CD4-positive, alpha-beta memory T cell (primary cell): ENCODE measurements at regions not wholly inside any gene's neighbourhood (a gene's known extent, or its start where the extent isn't known, plus 50 kb on each side); places are given as distances from the start of the nearest gene placed in this dataset.

Experiments used
- CTCF ChIA-PET: fragments of 350-600 bp; sonication (Branson Sonifier 250); formaldehyde crosslinking; loops from one replicate; lab custom pipeline; 2021; ENCODE audit warnings: inconsistent platforms; ENCODE audit not compliant: partially characterized antibody; lab: Charles Lee
- POLR2A ChIA-PET: fragments of 350-600 bp; sonication (Branson Sonifier 250); formaldehyde crosslinking; loops from one replicate; lab custom pipeline; 2021; ENCODE audit not compliant: partially characterized antibody; lab: Charles Lee
- DNase-seq, 5 donors: peaks; one replicate each; pipeline versions ENCODE4 v3.0.0 to v3.0.0-alpha.2; 2020 to 2022; ENCODE audit warnings: mixed read lengths in 1 of 5
- H3K27ac ChIP-seq: one replicate; pipeline ENCODE4 v1.7.0; 2013; ENCODE audit warnings: low read depth, low read length
- H3K27me3 ChIP-seq: 2 replicates; pipeline ENCODE4 v1.7.0; 2013; ENCODE audit warnings: mild to moderate bottlenecking, low read length, moderate library complexity; ENCODE audit not compliant: insufficient read depth
- H3K36me3 ChIP-seq: 2 replicates; pipeline ENCODE4 v1.7.0; 2013; ENCODE audit warnings: mild to moderate bottlenecking, low read length, moderate library complexity; ENCODE audit not compliant: insufficient read depth
- H3K4me1 ChIP-seq: 2 replicates; pipeline ENCODE4 v1.7.0; 2013; ENCODE audit warnings: mild to moderate bottlenecking, low read length, moderate library complexity; ENCODE audit not compliant: insufficient read depth
- H3K4me3 ChIP-seq, 2 donors: one replicate each; pipeline ENCODE4 v1.7.0; 2013; ENCODE audit warnings: low read length in 2 of 2, mild to moderate bottlenecking in 1 of 2
- H3K9me3 ChIP-seq, 2 donors: one replicate each; pipeline ENCODE4 v1.7.0; 2013; ENCODE audit warnings: low read length in 2 of 2, control low read depth in 1 of 2; ENCODE audit not compliant: control insufficient read depth in 1 of 2
- H3K27ac Mint-ChIP-seq, 7 donors: one replicate each; pipeline ENCODE4 v1.8.0; 2020 to 2021; ENCODE audit warnings: mixed read lengths in 7 of 7, mild to moderate bottlenecking in 6 of 7, inconsistent platforms in 3 of 7, moderate library complexity in 3 of 7
- H3K27me3 Mint-ChIP-seq, 2 donors: one replicate each; pipeline ENCODE4 v1.8.0; 2020 to 2021; ENCODE audit warnings: mixed read lengths in 2 of 2
- H3K36me3 Mint-ChIP-seq, 2 donors: one replicate each; pipeline ENCODE4 v1.8.0; 2020 to 2021; ENCODE audit warnings: mixed read lengths in 2 of 2, inconsistent platforms in 1 of 2, mild to moderate bottlenecking in 1 of 2
- H3K4me1 Mint-ChIP-seq, 4 donors: one replicate each; pipeline ENCODE4 v1.8.0; 2020 to 2021; ENCODE audit warnings: mixed read lengths in 4 of 4, mild to moderate bottlenecking in 1 of 4
- H3K4me3 Mint-ChIP-seq, 8 donors: one replicate each; pipeline ENCODE4 v1.8.0; 2020 to 2021; ENCODE audit warnings: mixed read lengths in 8 of 8, mild to moderate bottlenecking in 7 of 8, moderate library complexity in 6 of 8, inconsistent platforms in 3 of 8
- H3K9me3 Mint-ChIP-seq, 8 donors: one replicate each; pipeline ENCODE4 v1.8.0; 2020 to 2021; ENCODE audit warnings: mixed read lengths in 8 of 8, mild to moderate bottlenecking in 5 of 8, inconsistent platforms in 3 of 8, moderate library complexity in 1 of 8
- intact Hi-C: fragments of 100-400 bp; cut with micrococcal nuclease; formaldehyde crosslinking; loops from one replicate; pipeline ENCODE4 v1.15.1; 2023

- POLR2A ChIA-PET: no interaction called here
- CTCF ChIA-PET: no interaction called here
Measured at GRCh38 chr4:137069473-137069872, 462.8 kb downstream of the PCDH18 start.

GRCh38 chr4:137067735-137068134 lies 464.6 kb downstream of the PCDH18 start:
- no peak overlapping the region for H3K4me3 ChIP-seq
- Mint-ChIP-seq H3K27ac (no peak overlapping the region), H3K27me3 (no peaks in the 10 kb centered on the region), H3K4me1 (no peaks in the 10 kb centered on the region), H3K36me3 (no peaks in the 10 kb centered on the region), H3K9me3 (peaks cover 3 to 26% (median 11%) of the 10 kb centered on the region in 8 donors), H3K4me3 (no peak overlapping the region)
- no peaks in the 10 kb centered on the region for H3K4me1 ChIP-seq
- no peaks in the 10 kb centered on the region for H3K27me3 ChIP-seq
- H3K27ac ChIP-seq: no peak overlapping the region
- ChIA-PET CTCF (no interaction called here), POLR2A (no interaction called here)
- H3K36me3 ChIP-seq: no peaks in the 10 kb centered on the region
- intact Hi-C loops: no loop called here
- no peaks in the 10 kb centered on the region for H3K9me3 ChIP-seq
- no peak for DNase-seq

More at GRCh38 chr4:137069473-137069872, 462.8 kb downstream of the PCDH18 start:
- H3K27ac ChIP-seq: no peak overlapping the region
- no peak for DNase-seq
- Mint-ChIP-seq H3K36me3 (no peaks in the 10 kb centered on the region), H3K4me1 (no peaks in the 10 kb centered on the region), H3K4me3 (no peak overlapping the region), H3K27ac (no peak overlapping the region), H3K9me3 (peaks cover 7 to 23% (median 12%) of the 10 kb centered on the region in 8 donors), H3K27me3 (no peaks in the 10 kb centered on the region)
- H3K27me3 ChIP-seq: no peaks in the 10 kb centered on the region
- H3K36me3 ChIP-seq: no peaks in the 10 kb centered on the region
- no peak overlapping the region for H3K4me3 ChIP-seq
- H3K4me1 ChIP-seq: no peaks in the 10 kb centered on the region
- H3K9me3 ChIP-seq: no peaks in the 10 kb centered on the region
- intact Hi-C loops: no loop called here

- ChIA-PET CTCF (no interaction called here), POLR2A (no interaction called here)
- Histone ChIP-seq H3K4me3 (no peak overlapping the region), H3K9me3 (no peaks in the 10 kb centered on the region), H3K27ac (no peak overlapping the region), H3K36me3 (no peaks in the 10 kb centered on the region), H3K4me1 (no peaks in the 10 kb centered on the region), H3K27me3 (no peaks in the 10 kb centered on the region)
- intact Hi-C loops: loop anchor here (2.0 kb wide), 1 partner anchor 69 kb away; no protein-coding TSS in a partner anchor
- Mint-ChIP-seq H3K27me3 (no peaks in the 10 kb centered on the region), H3K27ac (no peak overlapping the region), H3K9me3 (peaks cover 3 to 17% (median 8%) of the 10 kb centered on the region in 8 donors), H3K4me1 (no peaks in the 10 kb centered on the region), H3K4me3 (no peak overlapping the region), H3K36me3 (no peaks in the 10 kb centered on the region)
- no peak for DNase-seq
Measured at GRCh38 chr4:137065311-137065710, 467.0 kb downstream of the PCDH18 start.

- no peak overlapping the region for H3K4me3 ChIP-seq
- H3K4me1 ChIP-seq: no peaks in the 10 kb centered on the region
- peaks cover 0 to 17% (median 7%) of the 10 kb centered on the region in 8 donors for H3K9me3 Mint-ChIP-seq
- H3K27me3 ChIP-seq: no peaks in the 10 kb centered on the region
- H3K36me3 ChIP-seq: no peaks in the 10 kb centered on the region
- CTCF ChIA-PET: no interaction called here
- no peak overlapping the region for H3K4me3 Mint-ChIP-seq
- no peak for DNase-seq
- no peak overlapping the region for H3K27ac Mint-ChIP-seq
- no peaks in the 10 kb centered on the region for H3K27me3 Mint-ChIP-seq
- intact Hi-C loops: loop anchor here (2.0 kb wide), 1 partner anchor 71 kb away; no protein-coding TSS in a partner anchor
- H3K27ac ChIP-seq: no peak overlapping the region
- no peaks in the 10 kb centered on the region for H3K4me1 Mint-ChIP-seq
- H3K36me3 Mint-ChIP-seq: no peaks in the 10 kb centered on the region
- H3K9me3 ChIP-seq: no peaks in the 10 kb centered on the region
- POLR2A ChIA-PET: no interaction called here
Measured at GRCh38 chr4:137063961-137064360, 468.3 kb downstream of the PCDH18 start.

GRCh38 chr4:137043184-137043583 lies 489.1 kb downstream of the PCDH18 start:
- no peak overlapping the region for H3K27ac Mint-ChIP-seq
- intact Hi-C loops: no loop called here
- Histone ChIP-seq H3K4me3 (no peak overlapping the region), H3K36me3 (no peaks in the 10 kb centered on the region), H3K27me3 (no peaks in the 10 kb centered on the region), H3K9me3 (peaks cover 0 to 4% of the 10 kb centered on the region in 2 donors), H3K27ac (no peak overlapping the region), H3K4me1 (no peaks in the 10 kb centered on the region)
- no peaks in the 10 kb centered on the region for H3K36me3 Mint-ChIP-seq
- POLR2A ChIA-PET: no interaction called here
- H3K4me3 Mint-ChIP-seq: no peak overlapping the region
- CTCF ChIA-PET: no interaction called here
- H3K27me3 Mint-ChIP-seq: no peaks in the 10 kb centered on the region
- no peaks in the 10 kb centered on the region for H3K4me1 Mint-ChIP-seq
- DNase-seq: no peak
- H3K9me3 Mint-ChIP-seq: peaks cover 0 to 21% (median 6%) of the 10 kb centered on the region in 8 donors

- Mint-ChIP-seq H3K4me3 (no peak overlapping the region), H3K4me1 (no peaks in the 10 kb centered on the region), H3K27ac (no peak overlapping the region), H3K36me3 (no peaks in the 10 kb centered on the region), H3K9me3 (peaks cover 0 to 13% (median 8%) of the 10 kb centered on the region in 8 donors), H3K27me3 (no peaks in the 10 kb centered on the region)
- ChIA-PET POLR2A (no interaction called here), CTCF (no interaction called here)
- Histone ChIP-seq H3K27me3 (no peaks in the 10 kb centered on the region), H3K4me1 (no peaks in the 10 kb centered on the region), H3K4me3 (no peak overlapping the region), H3K27ac (no peak overlapping the region), H3K9me3 (peaks cover 0 to 4% of the 10 kb centered on the region in 2 donors), H3K36me3 (no peaks in the 10 kb centered on the region)
- DNase-seq: no peak
- intact Hi-C loops: no loop called here
Measured at GRCh38 chr4:137039370-137039769, 492.9 kb downstream of the PCDH18 start.

- H3K4me1 Mint-ChIP-seq: no peaks in the 10 kb centered on the region
- no peaks in the 10 kb centered on the region for H3K4me1 ChIP-seq
- H3K4me3 ChIP-seq: no peak overlapping the region
- H3K4me3 Mint-ChIP-seq: no peak overlapping the region
- no peak overlapping the region for H3K27ac ChIP-seq
- DNase-seq: no peak
- no peaks in the 10 kb centered on the region for H3K9me3 ChIP-seq
- peaks cover 0 to 18% (median 6%) of the 10 kb centered on the region in 8 donors for H3K9me3 Mint-ChIP-seq
- no peaks in the 10 kb centered on the region for H3K27me3 Mint-ChIP-seq
- POLR2A ChIA-PET: no interaction called here
- H3K27ac Mint-ChIP-seq: no peak overlapping the region
- no peaks in the 10 kb centered on the region for H3K36me3 ChIP-seq
- no peaks in the 10 kb centered on the region for H3K36me3 Mint-ChIP-seq
- CTCF ChIA-PET: no interaction called here
- intact Hi-C loops: no loop called here
- no peaks in the 10 kb centered on the region for H3K27me3 ChIP-seq
Measured at GRCh38 chr4:137032222-137032621, 500.1 kb downstream of the PCDH18 start.

GRCh38 chr4:137029026-137029425 lies 503.3 kb downstream of the PCDH18 start:
- ChIA-PET POLR2A (no interaction called here), CTCF (no interaction called here)
- Mint-ChIP-seq H3K27ac (no peak overlapping the region), H3K4me1 (no peaks in the 10 kb centered on the region), H3K27me3 (no peaks in the 10 kb centered on the region), H3K36me3 (no peaks in the 10 kb centered on the region), H3K4me3 (no peak overlapping the region), H3K9me3 (peaks cover 0 to 18% (median 9%) of the 10 kb centered on the region in 8 donors)
- no peak overlapping the region for H3K4me3 ChIP-seq
- no peak overlapping the region for H3K27ac ChIP-seq
- no peak for DNase-seq
- no peaks in the 10 kb centered on the region for H3K9me3 ChIP-seq
- intact Hi-C loops: no loop called here
- no peaks in the 10 kb centered on the region for H3K36me3 ChIP-seq
- H3K4me1 ChIP-seq: no peaks in the 10 kb centered on the region
- H3K27me3 ChIP-seq: no peaks in the 10 kb centered on the region
